B cell (primary cell): ENCODE measurements at regions not wholly inside any gene's neighbourhood (a gene's known extent, or its start where the extent isn't known, plus 50 kb on each side); places are given as distances from the start of the nearest gene placed in this dataset.

ENCODE experiments used
- ATAC-seq: fragments of 200-7000 bp; cut with Tn5 transposase; one replicate; pipeline ENCODE4 v1.10.0; 2021; ENCODE audit warnings: low read depth, mild to moderate bottlenecking, moderate number of reproducible peaks, moderate library complexity
- CTCF ChIA-PET: fragments of 350-600 bp; sonication (Branson Sonifier 250); formaldehyde crosslinking; loops from one replicate; lab custom pipeline; 2021; ENCODE audit warnings: antibody characterized with exemption, inconsistent platforms; lab: Charles Lee
- POLR2A ChIA-PET: fragments of 350-600 bp; sonication (Branson Sonifier 250); formaldehyde crosslinking; loops from one replicate; lab custom pipeline; 2021; ENCODE audit warnings: antibody characterized with exemption; lab: Charles Lee
- DNase-seq: peaks from one replicate; pipeline ENCODE4 v3.0.0; 2013
- H2AFZ ChIP-seq: 2 replicates; pipeline ENCODE4 v1.6.1; 2012; ENCODE audit warnings: mild to moderate bottlenecking, low read depth, low read length; ENCODE audit not compliant: insufficient read depth, poor library complexity, severe bottlenecking
- H3K27ac ChIP-seq, 2 donors: 1 replicate in 1 of 2; 2 replicates in 1 of 2; pipeline ENCODE4 v1.5.1; 2012 to 2013; ENCODE audit warnings: low read length in 2 of 2, mild to moderate bottlenecking in 2 of 2, moderate library complexity in 1 of 2
- H3K27me3 ChIP-seq, 4 experiments: fragments of 200-600 bp in 1 of 4; sonication (generic) in 1 of 4; replicated peaks in 1 of 4; 1 replicate in 2 of 4; 2 replicates in 2 of 4; pipeline versions ENCODE4 v1.6.1 to v1.7.0; 2013 to 2016; ENCODE audit warnings: low read length in 3 of 4, mild to moderate bottlenecking in 2 of 4, mixed read lengths in 1 of 4, moderate library complexity in 1 of 4; ENCODE audit not compliant: insufficient read depth in 4 of 4, control insufficient read depth in 3 of 4; ENCODE audit errors: control extremely low read depth in 1 of 4
- H3K36me3 ChIP-seq, 2 experiments: replicated peaks in 1 of 2; 1 replicate in 1 of 2; 2 replicates in 1 of 2; pipeline versions ENCODE4 v1.6.1 to v1.7.1; 2013; ENCODE audit warnings: low read length in 1 of 2; ENCODE audit not compliant: insufficient read depth in 2 of 2, control insufficient read depth in 1 of 2; ENCODE audit errors: control extremely low read depth in 1 of 2, extremely low read depth in 1 of 2
- H3K4me1 ChIP-seq, 2 donors: fragments of 200-600 bp in 1 of 2; sonication (generic) in 1 of 2; 1 replicate in 1 of 2; 2 replicates in 1 of 2; pipeline versions ENCODE4 v1.5.1 to v1.6.1; 2013 to 2017; ENCODE audit warnings: low read length in 2 of 2; ENCODE audit not compliant: control insufficient read depth in 2 of 2, insufficient read depth in 2 of 2
- H3K4me2 ChIP-seq: replicated peaks from 2 replicates; pipeline ENCODE3; 2012; ENCODE audit warnings: mild to moderate bottlenecking, low read depth, low read length; ENCODE audit not compliant: poor library complexity, severe bottlenecking
- H3K4me3 ChIP-seq, 5 experiments: fragments of 200-600 bp in 1 of 5; sonication (generic) in 1 of 5; 1 replicate in 3 of 5; 2 replicates in 2 of 5; pipeline versions ENCODE4 v1.5.1 to v1.7.0; 2011 to 2016; ENCODE audit warnings: low read length in 4 of 5, mild to moderate bottlenecking in 4 of 5, low read depth in 2 of 5, control low read depth in 1 of 5, moderate library complexity in 1 of 5; ENCODE audit not compliant: insufficient read depth in 1 of 5; ENCODE audit errors: control extremely low read depth in 1 of 5, extremely low read depth in 1 of 5
- H3K79me2 ChIP-seq: fragments of 200-600 bp; sonication (generic); one replicate; pipeline ENCODE4 v1.6.0; 2016; ENCODE audit warnings: low read length; ENCODE audit not compliant: control insufficient read depth, insufficient read depth
- H3K9ac ChIP-seq: fragments of 200-600 bp; sonication (generic); 2 replicates; pipeline ENCODE4 v1.6.1; 2017; ENCODE audit warnings: mild to moderate bottlenecking, low read length, moderate library complexity
- H3K9me3 ChIP-seq, 3 donors: one replicate each; pipeline versions ENCODE4 v1.6.1 to v1.7.1; 2013; ENCODE audit warnings: low read length in 2 of 3; ENCODE audit not compliant: control insufficient read depth in 2 of 3, insufficient read depth in 1 of 3; ENCODE audit errors: control extremely low read depth in 1 of 3
- H4K20me1 ChIP-seq: 2 replicates; pipeline ENCODE4 v1.6.0; 2012; ENCODE audit warnings: mild to moderate bottlenecking, low read length; ENCODE audit not compliant: insufficient read depth, control insufficient read depth, poor library complexity, severe bottlenecking
- H3K27ac Mint-ChIP-seq: one replicate; pipeline ENCODE4 v1.8.0; 2021; ENCODE audit warnings: mixed read lengths
- H3K27me3 Mint-ChIP-seq: one replicate; pipeline ENCODE4 v1.8.0; 2021; ENCODE audit warnings: mixed read lengths
- H3K4me1 Mint-ChIP-seq: one replicate; pipeline ENCODE4 v1.8.0; 2021; ENCODE audit warnings: mixed read lengths
- H3K4me3 Mint-ChIP-seq: one replicate; pipeline ENCODE4 v1.8.0; 2021; ENCODE audit warnings: mixed read lengths
- H3K9me3 Mint-ChIP-seq: one replicate; pipeline ENCODE4 v1.8.0; 2022; ENCODE audit warnings: mixed read lengths; ENCODE audit not compliant: insufficient read depth
- EZH2 ChIP-seq: IDR thresholded peaks from 2 replicates; pipeline ENCODE4 v1.6.1; 2012; ENCODE audit warnings: borderline replicate concordance, low read depth, mild to moderate bottlenecking, moderate library complexity, low read length; ENCODE audit not compliant: insufficient read depth, poor library complexity, severe bottlenecking
- WGBS: methylation state at CpG from one replicate; pipeline ENCODE4 v1.1.5; 2013; ENCODE audit warnings: missing lambda C conversion rate; ENCODE audit not compliant: insufficient coverage; 5-methylcytosine and 5-hydroxymethylcytosine counted together
- intact Hi-C: fragments of 100-400 bp; cut with micrococcal nuclease; formaldehyde crosslinking; loops from one replicate; pipeline ENCODE4 v1.10.0; 2022
- TF ChIP-seq, protein P1 (sequence below): fragments of 200-600 bp; IDR thresholded peaks from one replicate; pipeline ENCODE4 v1.8.0; 2022; ENCODE audit warnings: antibody characterized with exemption, mild to moderate bottlenecking

DNA sequence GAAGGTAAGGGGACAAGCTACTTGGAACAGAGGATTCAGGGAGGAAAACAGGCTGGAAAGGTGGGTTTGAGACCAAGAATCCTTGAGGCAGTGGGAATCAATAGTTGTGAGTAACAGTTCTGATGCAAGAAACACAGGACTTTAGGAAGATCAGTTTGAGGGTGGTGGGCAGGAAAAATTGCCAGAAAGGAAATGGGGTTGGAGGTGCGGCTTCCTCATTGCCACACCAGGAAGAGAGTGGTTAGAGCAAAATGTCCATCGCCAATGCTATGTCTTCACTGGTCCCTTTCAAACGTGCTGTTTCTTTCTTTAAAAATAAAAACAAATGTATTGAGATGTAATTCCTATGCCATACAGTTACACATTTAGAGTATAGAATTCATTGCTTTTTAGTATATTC is 57.1 kb upstream of the NOCT start:
- TF ChIP-seq EZH2: no peak
- TF ChIP-seq, protein P1, sequence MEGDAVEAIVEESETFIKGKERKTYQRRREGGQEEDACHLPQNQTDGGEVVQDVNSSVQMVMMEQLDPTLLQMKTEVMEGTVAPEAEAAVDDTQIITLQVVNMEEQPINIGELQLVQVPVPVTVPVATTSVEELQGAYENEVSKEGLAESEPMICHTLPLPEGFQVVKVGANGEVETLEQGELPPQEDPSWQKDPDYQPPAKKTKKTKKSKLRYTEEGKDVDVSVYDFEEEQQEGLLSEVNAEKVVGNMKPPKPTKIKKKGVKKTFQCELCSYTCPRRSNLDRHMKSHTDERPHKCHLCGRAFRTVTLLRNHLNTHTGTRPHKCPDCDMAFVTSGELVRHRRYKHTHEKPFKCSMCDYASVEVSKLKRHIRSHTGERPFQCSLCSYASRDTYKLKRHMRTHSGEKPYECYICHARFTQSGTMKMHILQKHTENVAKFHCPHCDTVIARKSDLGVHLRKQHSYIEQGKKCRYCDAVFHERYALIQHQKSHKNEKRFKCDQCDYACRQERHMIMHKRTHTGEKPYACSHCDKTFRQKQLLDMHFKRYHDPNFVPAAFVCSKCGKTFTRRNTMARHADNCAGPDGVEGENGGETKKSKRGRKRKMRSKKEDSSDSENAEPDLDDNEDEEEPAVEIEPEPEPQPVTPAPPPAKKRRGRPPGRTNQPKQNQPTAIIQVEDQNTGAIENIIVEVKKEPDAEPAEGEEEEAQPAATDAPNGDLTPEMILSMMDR: no peak
- no peak for DNase-seq
- H3K4me2 ChIP-seq: no peak overlapping the region
- intact Hi-C loops: no loop called here
- Mint-ChIP-seq H3K9me3 (no peaks in the 10 kb centered on the region), H3K27me3 (peaks cover 9% of the 10 kb centered on the region), H3K4me3 (no peak overlapping the region), H3K27ac (no peak overlapping the region), H3K4me1 (no peaks in the 10 kb centered on the region)
- H3K27ac ChIP-seq: no peak overlapping the region
- H3K27me3 ChIP-seq: no peaks in the 10 kb centered on the region
- no peak for ATAC-seq
- no peaks in the 10 kb centered on the region for H4K20me1 ChIP-seq
- no peaks in the 10 kb centered on the region for H3K79me2 ChIP-seq
- H3K4me3 ChIP-seq: no peak overlapping the region
- H3K4me1 ChIP-seq: no peaks in the 10 kb centered on the region
- H3K36me3 ChIP-seq: no peaks in the 10 kb centered on the region
- 33% methylated on average over 1 of the region's 3 CpGs for WGBS
- POLR2A ChIA-PET: no interaction called here
- no peak overlapping the region for H2AFZ ChIP-seq
- no peaks in the 10 kb centered on the region for H3K9me3 ChIP-seq
- no peak overlapping the region for H3K9ac ChIP-seq
- CTCF ChIA-PET: no interaction called here

DNA sequence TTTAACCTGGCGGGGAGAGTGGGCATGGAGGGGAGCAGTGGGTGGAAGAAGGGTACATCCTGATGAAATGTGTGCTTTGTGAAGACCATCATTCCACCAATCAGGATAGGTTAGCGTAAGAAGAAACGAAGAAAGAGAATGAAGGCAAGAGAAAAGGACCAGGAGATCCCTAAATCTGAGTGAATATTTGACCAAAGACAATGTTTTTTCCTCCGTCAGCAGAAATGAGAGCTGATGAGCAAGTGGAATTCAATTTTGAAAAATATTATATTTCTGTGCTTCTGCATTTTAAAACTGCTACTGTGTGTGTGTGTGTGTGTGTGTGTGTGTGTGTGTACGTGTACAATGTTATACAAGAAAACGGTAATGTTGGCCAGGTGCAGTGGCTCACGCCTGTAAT is 58.3 kb upstream of the NOCT start:
- no peak overlapping the region for H3K4me3 ChIP-seq
- no peaks in the 10 kb centered on the region for H3K79me2 ChIP-seq
- no peak overlapping the region for H3K27ac ChIP-seq
- no peaks in the 10 kb centered on the region for H3K27me3 ChIP-seq
- WGBS: 96% methylated on average over 5 of the region's 7 CpGs
- intact Hi-C loops: no loop called here
- no peaks in the 10 kb centered on the region for H4K20me1 ChIP-seq
- H3K4me1 Mint-ChIP-seq: no peaks in the 10 kb centered on the region
- no peaks in the 10 kb centered on the region for H3K36me3 ChIP-seq
- H2AFZ ChIP-seq: no peak overlapping the region
- no peak overlapping the region for H3K4me2 ChIP-seq
- ATAC-seq: no peak
- no peak for DNase-seq
- H3K27me3 Mint-ChIP-seq: peaks cover 9% of the 10 kb centered on the region
- H3K4me1 ChIP-seq: no peaks in the 10 kb centered on the region
- H3K4me3 Mint-ChIP-seq: no peak overlapping the region
- POLR2A ChIA-PET: no interaction called here
- no peak overlapping the region for H3K27ac Mint-ChIP-seq
- no peaks in the 10 kb centered on the region for H3K9me3 ChIP-seq
- H3K9ac ChIP-seq: no peak overlapping the region
- TF ChIP-seq, protein P1: no peak
- TF ChIP-seq EZH2: no peak
- CTCF ChIA-PET: no interaction called here
- no peaks in the 10 kb centered on the region for H3K9me3 Mint-ChIP-seq
